Right renal pelvis (tissue), 4 donors: ENCODE measurements at regions not wholly inside any gene's neighbourhood (a gene's known extent, or its start where the extent isn't known, plus 50 kb on each side); places are given as distances from the start of the nearest gene placed in this dataset.

ENCODE experiments used
- DNase-seq, 4 donors: peaks; one replicate each; pipeline ENCODE4 v3.0.0-alpha.2; 2013; ENCODE audit warnings: low read depth in 4 of 4, low spot score in 3 of 4, missing footprints in 1 of 4

- DNase-seq: no peak
These were observed 322.8 kb downstream of the UQCRFS1 start for GRCh38 chr19:28889941-28890670.

GRCh38 chr19:28887920-28888618 lies 324.9 kb downstream of the UQCRFS1 start:
- DNase-seq: no peak

DNA sequence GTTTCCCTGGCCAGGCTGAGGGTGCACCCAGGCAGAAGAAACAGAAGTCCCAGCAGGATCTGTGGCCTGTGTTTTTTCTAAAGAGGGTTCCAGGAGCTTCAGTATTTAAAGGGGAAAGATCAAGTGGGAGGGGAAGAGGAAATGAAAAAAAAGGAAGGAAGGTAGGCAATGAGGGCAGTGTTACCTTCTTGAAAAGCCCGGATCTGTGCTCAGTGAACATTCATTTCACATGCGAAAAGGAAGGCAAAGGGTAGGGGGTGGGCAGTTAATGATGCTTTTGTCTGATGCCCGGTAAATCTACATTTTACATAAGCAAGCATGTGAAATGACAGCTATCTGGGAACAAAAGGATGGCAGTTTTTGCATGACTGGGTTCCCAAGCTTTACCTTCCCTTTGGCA lies 326.2 kb downstream of the UQCRFS1 start:
- DNase-seq: no peak

DNA sequence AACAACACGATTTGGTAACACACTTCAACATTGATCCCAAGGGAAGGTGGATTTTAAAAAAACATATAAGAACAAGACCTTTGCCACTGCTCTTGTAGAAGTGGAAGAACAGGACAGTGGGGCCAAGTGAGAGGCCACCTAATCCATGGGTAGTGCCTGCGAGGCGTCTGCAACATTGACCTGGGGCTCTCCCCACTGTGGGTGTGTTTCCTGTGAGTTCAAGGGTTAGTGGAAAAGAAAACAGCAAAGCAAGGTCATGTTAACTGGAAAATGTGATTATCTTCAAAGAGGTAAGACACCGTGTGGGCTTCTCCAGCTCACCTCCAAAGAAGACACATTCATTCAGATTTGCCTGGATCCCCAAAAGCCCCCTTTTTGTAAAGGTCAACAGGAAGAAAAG lies 327.0 kb downstream of the UQCRFS1 start:
- no peak for DNase-seq

- no peak for DNase-seq
These were observed 328.0 kb downstream of the UQCRFS1 start for GRCh38 chr19:28884786-28885476.

GRCh38 chr19:28883241-28883693 lies 329.7 kb downstream of the UQCRFS1 start:
- no peak for DNase-seq

DNA sequence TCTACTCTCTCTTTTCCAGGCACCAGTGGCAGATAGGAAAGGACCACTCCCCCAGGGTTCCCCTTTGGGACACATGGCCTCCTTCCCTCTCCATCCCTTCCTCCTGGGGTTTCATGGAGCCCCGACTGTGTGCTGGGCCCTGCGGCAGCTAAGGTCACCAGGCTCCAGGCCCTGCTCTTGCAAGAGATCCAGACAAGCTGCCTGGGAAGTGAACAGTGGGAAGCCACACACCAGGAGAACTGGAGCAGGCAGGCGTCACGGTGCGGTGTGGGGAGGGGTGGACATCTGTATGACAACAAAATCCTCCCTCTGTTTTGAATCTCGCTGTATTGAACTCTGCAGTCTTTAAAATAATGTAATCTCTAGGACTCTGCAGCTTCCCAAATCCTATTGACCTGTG lies 330.1 kb downstream of the UQCRFS1 start:
- DNase-seq: no peak

DNA sequence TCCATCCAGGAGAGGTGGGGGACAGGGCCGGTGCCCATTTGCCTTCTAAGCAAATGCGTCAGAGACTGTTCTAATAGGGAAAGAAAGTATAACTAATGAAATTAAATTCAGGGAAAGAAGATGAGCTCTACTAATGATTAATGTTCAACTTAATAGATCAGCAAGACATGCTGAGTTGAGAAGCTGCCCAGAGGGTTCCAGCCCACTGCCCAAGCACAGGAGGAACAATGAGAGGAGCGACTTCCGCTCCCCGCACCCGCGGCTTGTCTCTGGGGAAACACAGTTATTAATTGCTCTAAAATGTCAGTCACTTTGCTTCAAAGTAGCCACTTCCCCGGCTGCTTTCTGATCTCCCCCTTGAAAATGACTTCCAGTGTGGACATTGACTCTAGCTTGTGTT lies 331.3 kb downstream of the UQCRFS1 start:
- DNase-seq: peak in 1 of 4 donors; percentile 12

- no peak for DNase-seq
These were observed 332.1 kb downstream of the UQCRFS1 start for GRCh38 chr19:28880735-28881401.

DNA sequence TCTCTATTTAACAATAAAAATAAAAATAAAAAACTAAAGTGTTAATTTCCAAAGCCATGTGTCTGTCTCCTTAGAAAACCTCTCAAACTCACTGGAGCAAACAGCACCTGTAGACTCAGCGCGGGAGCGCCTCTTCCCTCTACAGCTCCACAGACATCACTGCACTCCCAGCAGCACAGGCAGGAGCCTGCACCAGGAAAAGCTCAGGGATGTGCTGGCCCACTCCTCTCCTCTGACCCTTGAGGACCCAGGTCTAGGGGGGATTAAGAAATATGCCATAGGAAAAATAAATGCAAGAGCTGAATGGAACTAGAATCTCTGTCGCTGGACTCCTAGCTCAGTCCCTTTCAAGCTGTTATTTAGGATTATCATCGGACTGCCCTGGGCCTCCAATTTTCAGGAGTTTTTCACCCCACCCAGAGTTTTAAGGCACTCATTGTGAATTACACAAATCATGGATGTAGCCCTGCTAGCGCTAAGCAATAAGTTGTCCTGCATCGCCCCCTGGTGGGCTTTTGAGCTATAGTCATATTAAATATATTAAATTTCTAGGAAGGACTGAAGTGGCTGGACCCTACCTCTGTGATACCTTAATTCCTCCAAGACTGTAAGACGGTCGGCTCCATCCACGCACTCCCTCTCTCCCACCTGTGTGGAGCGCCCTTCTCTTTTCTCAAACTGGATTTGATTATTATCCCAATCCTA lies 333.9 kb downstream of the UQCRFS1 start:
- peak; percentile 60 to 66 (median 63) for DNase-seq

DNA sequence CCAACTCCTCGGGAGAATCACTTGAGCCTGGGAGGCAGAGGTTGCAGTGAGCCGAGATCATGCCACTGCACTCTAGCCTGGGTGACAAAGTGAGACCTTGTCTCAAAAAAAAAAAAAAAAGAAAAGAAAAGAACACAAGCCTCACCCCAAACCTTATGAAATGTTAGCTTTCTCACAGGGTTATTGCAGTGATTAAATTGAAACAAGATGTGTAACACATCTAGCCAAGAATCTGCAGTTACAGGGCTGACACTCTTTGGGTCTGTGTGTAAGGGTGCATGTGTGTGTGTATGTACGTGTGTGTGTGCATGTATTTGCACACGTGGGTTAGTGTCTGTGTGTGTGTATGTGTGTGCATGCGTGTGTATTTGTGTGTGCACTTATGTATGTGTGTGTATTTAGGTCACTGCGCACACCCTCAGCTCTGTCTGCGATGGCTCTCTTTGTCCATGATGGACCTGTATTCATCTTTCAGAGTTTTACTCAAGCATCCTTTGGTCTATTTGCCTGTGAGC lies 336.3 kb downstream of the UQCRFS1 start:
- no peak for DNase-seq

DNA sequence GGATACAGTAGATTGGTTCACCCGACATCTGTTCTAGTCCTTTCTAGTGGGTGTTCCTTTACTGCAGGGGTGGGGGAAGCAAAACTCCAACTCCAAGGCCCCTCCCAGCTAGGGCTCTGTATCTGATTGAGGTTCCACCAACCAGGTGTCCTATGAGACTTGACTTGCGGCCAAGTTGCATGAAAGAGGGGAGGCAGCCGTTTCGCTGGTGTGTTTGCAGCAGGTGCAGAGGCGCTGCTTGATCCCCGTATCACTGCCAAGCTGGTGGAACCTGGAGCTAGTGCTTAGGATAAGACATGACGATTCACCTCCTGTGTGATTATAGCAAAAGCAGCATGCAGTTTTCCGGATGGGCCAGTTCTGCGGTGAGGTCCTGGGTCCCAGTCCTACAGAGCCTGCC lies 338.2 kb downstream of the UQCRFS1 start:
- no peak for DNase-seq

DNA sequence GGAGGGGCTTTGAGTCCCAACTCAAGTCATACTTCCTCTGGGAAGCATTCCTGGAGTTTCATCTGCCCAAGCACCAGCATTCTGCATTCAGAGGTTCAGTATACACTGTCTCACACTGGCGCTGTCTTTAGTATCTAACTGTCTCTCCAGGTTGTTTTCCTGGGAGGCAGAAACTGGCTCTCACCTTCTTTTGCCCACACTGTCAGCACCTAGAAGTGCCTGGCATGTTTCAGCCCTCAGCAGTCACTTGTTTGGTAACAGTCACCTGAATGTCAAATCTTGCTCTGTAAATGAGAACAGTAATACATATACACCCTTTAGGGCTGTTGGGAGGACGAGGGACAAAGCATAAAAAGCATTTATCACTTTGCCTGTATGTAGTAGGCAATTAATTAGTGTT lies 339.6 kb downstream of the UQCRFS1 start:
- DNase-seq: no peak

DNA sequence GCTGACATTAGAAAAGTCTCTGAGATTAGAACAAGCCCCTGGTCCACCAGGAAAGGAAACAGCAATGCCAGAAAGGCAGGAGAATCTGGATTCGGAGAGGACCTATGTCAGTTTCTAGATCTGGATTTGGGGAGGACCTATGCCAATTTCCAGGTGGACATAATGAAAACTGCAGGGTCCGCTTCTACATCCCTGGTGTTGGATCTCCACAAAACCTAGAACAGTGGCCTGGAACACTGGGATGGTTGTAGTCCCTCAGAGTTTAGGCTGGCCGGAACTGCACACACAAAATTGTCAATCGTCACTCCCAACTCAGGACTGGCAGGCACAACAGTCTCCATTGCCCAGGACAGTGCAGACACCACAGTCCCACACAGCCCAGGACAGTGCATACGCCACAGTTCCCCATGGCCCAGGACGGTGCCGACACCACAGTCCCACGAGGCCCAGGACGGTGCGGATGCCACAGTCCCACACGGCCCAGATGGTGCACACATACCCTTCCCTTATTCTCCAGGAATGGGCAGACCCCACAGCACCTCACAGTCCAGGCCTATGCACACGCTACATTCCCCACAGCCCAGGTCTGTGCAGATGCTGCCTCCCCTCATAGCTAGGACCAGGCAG lies 341.7 kb downstream of the UQCRFS1 start:
- no peak for DNase-seq

- DNase-seq: no peak
These were observed 343.5 kb downstream of the UQCRFS1 start for GRCh38 chr19:28869459-28869858.

DNA sequence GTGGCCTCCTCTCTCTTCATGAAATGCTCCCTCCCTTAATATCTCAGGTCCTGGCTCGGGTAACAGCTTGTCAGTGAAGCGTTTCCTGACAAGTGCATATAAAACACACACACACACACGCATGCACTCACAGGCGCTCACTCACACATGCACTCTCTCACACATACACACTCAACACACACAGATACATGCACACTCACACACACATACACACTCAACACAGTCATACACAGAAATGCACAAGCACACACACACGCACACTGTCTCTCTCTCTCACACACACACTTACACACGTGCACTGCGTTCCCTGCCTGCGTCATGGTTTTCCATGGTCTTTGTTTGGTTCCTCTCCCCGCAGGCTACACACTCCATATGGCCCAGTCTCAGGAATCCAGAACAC lies 344.1 kb downstream of the UQCRFS1 start:
- DNase-seq: no peak

GRCh38 chr19:28867978-28868377 lies 345.0 kb downstream of the UQCRFS1 start:
- no peak for DNase-seq

DNA sequence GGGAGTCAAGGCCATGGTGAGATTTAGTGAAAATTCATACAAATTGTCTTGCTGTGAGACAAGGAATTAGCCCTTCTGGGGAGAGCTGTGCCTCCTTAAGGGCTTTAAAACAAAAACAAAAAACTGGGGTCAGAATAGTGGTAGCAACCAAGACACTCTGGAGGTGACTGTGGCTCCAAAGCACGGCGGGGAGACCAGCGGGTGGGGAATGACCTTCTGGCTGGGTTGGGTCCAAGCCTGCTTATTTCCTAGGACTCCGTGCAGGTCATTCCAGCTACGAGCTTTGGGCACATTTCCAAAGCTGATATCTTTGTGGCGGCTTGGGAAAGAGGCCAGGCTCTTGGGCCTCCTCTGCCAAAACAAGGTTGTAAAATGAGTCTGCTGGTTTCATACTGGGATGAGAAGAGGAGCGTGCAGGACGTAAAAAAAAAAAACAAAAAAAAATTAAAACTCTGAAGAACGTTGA lies 348.3 kb downstream of the UQCRFS1 start:
- DNase-seq: no peak

GRCh38 chr19:28864024-28864503 lies 348.9 kb downstream of the UQCRFS1 start:
- no peak for DNase-seq

DNA sequence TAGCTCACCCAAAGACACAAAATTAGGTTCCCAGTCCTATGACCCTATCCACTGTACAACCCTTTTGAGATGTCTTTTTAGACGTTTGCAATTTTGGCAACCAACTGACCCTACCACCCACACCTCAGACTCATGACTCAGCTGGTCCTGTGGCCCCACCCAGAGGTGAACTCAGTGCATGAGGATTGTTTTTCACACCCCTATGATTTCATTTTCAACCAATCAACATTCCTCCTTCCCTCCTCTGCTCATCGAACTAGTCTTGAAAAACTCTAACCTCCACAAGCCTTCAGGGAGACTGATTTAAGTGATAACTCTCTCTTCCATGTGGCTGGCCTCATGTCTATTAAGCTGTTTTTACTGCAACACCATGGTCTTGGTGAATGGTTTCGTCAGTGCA lies 350.7 kb downstream of the UQCRFS1 start:
- no peak for DNase-seq
